MCF 10A (cell line): ENCODE measurements at regions not wholly inside any gene's neighbourhood (a gene's known extent, or its start where the extent isn't known, plus 50 kb on each side); places are given as distances from the start of the nearest gene placed in this dataset.

ENCODE experiments used
- BruUV-seq: library from RNA; stranded (reverse); fragments of 400-500 nt; replicated peaks from 2 replicates; lab custom pipeline; 2021; lab: Mats Ljungman, UMichigan
- CTCF ChIA-PET: fragments of 300-600 bp; sonication (Branson Sonifier 250); formaldehyde crosslinking; extraction: SDS; loops from one replicate; lab custom pipeline; 2021; ENCODE audit warnings: antibody characterized with exemption, inconsistent platforms; lab: Yijun Ruan, JAX
- POLR2A ChIA-PET: fragments of 300-600, 350-650 bp; sonication (Branson Sonifier 250); formaldehyde crosslinking; extraction: SDS; loops from one replicate; lab custom pipeline; 2020; ENCODE audit warnings: antibody characterized with exemption, inconsistent platforms; lab: Yijun Ruan, JAX
- DNase-seq: peaks from one replicate; pipeline ENCODE4 v3.0.0-alpha.2; 2018; ENCODE audit not compliant: unreplicated experiment
- H3K27ac Mint-ChIP-seq: one replicate; pipeline ENCODE4 v1.8.0; 2022; ENCODE audit warnings: mild to moderate bottlenecking, low read depth, mixed read lengths; ENCODE audit not compliant: unreplicated experiment
- H3K27me3 Mint-ChIP-seq: one replicate; pipeline ENCODE4 v1.8.0; 2022; ENCODE audit warnings: mixed read lengths; ENCODE audit not compliant: insufficient read depth, unreplicated experiment
- H3K36me3 Mint-ChIP-seq: one replicate; pipeline ENCODE4 v1.8.0; 2022; ENCODE audit warnings: mild to moderate bottlenecking, moderate library complexity, mixed read lengths; ENCODE audit not compliant: insufficient read depth, unreplicated experiment
- H3K4me1 Mint-ChIP-seq: one replicate; pipeline ENCODE4 v1.8.0; 2022; ENCODE audit warnings: mixed read lengths; ENCODE audit not compliant: insufficient read depth, unreplicated experiment
- H3K4me3 Mint-ChIP-seq: one replicate; pipeline ENCODE4 v1.8.0; 2022; ENCODE audit warnings: mild to moderate bottlenecking, moderate library complexity, mixed read lengths; ENCODE audit not compliant: unreplicated experiment
- H3K9me3 Mint-ChIP-seq: one replicate; pipeline ENCODE4 v1.8.0; 2022; ENCODE audit warnings: mixed read lengths; ENCODE audit not compliant: unreplicated experiment
- intact Hi-C: fragments of 100-400 bp; cut with micrococcal nuclease; formaldehyde crosslinking; loops from 2 replicates; pipeline ENCODE4 v1.14.1; 2022
- TF ChIP-seq, protein P1 (sequence below): fragments of 200-600 bp; IDR thresholded peaks from one replicate; pipeline ENCODE4 v1.8.0; 2022; ENCODE audit warnings: antibody characterized with exemption, mild to moderate bottlenecking; ENCODE audit not compliant: unreplicated experiment

DNA sequence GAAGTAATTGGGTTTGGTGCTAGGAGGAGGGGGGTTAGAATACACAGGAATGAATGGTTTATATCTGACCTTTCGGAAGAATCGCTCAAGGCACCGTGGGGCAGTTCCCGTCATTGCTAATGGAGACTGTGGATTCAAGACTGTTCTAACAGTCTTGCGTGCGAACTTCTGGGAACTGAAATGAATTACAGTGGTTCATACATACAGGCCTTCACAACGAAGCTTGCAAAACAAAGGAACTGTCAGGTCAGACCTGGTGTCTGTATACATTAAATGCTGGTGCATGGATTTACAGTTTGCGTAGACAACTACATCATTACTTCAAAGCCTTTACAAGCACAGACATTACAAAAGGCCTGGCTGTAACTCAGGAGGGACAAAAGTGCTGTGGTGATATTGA, 983.9 kb downstream of the CDH11 start:
- BruUV-seq: no TSS peak
- Mint-ChIP-seq H3K27ac (no peak overlapping the region), H3K9me3 (no peaks in the 10 kb centered on the region), H3K4me3 (no peak overlapping the region), H3K27me3 (no peaks in the 10 kb centered on the region), H3K36me3 (no peaks in the 10 kb centered on the region), H3K4me1 (no peaks in the 10 kb centered on the region)
- no peak for DNase-seq
- ChIA-PET POLR2A (no interaction called here), CTCF (no interaction called here)
- intact Hi-C loops: no loop called here
- TF ChIP-seq, protein P1, sequence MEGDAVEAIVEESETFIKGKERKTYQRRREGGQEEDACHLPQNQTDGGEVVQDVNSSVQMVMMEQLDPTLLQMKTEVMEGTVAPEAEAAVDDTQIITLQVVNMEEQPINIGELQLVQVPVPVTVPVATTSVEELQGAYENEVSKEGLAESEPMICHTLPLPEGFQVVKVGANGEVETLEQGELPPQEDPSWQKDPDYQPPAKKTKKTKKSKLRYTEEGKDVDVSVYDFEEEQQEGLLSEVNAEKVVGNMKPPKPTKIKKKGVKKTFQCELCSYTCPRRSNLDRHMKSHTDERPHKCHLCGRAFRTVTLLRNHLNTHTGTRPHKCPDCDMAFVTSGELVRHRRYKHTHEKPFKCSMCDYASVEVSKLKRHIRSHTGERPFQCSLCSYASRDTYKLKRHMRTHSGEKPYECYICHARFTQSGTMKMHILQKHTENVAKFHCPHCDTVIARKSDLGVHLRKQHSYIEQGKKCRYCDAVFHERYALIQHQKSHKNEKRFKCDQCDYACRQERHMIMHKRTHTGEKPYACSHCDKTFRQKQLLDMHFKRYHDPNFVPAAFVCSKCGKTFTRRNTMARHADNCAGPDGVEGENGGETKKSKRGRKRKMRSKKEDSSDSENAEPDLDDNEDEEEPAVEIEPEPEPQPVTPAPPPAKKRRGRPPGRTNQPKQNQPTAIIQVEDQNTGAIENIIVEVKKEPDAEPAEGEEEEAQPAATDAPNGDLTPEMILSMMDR: no peak

- BruUV-seq: no TSS peak
- TF ChIP-seq, protein P1: no peak
- H3K4me3 Mint-ChIP-seq: no peak overlapping the region
- H3K9me3 Mint-ChIP-seq: no peaks in the 10 kb centered on the region
- ChIA-PET CTCF (no interaction called here), POLR2A (no interaction called here)
- no peak for DNase-seq
- H3K4me1 Mint-ChIP-seq: no peaks in the 10 kb centered on the region
- no peaks in the 10 kb centered on the region for H3K27me3 Mint-ChIP-seq
- no peak overlapping the region for H3K27ac Mint-ChIP-seq
- intact Hi-C loops: no loop called here
- no peaks in the 10 kb centered on the region for H3K36me3 Mint-ChIP-seq
These were observed 985.1 kb downstream of the CDH11 start for GRCh38 chr16:64136743-64137142.

DNA sequence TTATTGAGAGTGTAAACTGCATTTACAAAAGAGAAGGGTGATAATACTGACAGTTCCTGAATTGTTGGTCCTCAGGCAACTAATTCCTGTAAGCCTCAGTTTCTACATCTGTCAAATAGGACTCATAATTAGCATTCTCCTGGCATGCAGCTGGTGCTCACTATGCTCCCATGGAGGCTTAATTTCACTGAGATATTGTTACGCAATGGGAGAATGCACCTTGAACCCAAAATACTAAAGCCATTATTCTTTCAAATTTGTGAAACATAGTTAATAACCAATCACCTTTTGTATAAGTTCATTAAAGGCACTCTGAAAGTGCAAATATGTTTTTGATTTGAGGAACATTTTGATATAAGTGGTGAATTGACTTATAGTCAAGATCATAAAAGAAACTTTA, 985.5 kb downstream of the CDH11 start:
- no peak overlapping the region for H3K4me3 Mint-ChIP-seq
- CTCF ChIA-PET: no interaction called here
- intact Hi-C loops: no loop called here
- POLR2A ChIA-PET: no interaction called here
- TF ChIP-seq, protein P1: no peak
- no peaks in the 10 kb centered on the region for H3K9me3 Mint-ChIP-seq
- no TSS peak for BruUV-seq
- H3K27me3 Mint-ChIP-seq: no peaks in the 10 kb centered on the region
- no peaks in the 10 kb centered on the region for H3K36me3 Mint-ChIP-seq
- DNase-seq: no peak
- H3K27ac Mint-ChIP-seq: no peak overlapping the region
- no peaks in the 10 kb centered on the region for H3K4me1 Mint-ChIP-seq

GRCh38 chr16:64133366-64133765, 988.5 kb downstream of the CDH11 start:
- ChIA-PET CTCF (interaction anchor here (0.6 kb wide), 1 partner anchor 772 kb away, joined by 7 read pairs; no protein-coding TSS in a partner anchor), POLR2A (no interaction called here)
- Mint-ChIP-seq H3K9me3 (no peaks in the 10 kb centered on the region), H3K36me3 (no peaks in the 10 kb centered on the region), H3K4me3 (no peak overlapping the region), H3K27ac (no peak overlapping the region), H3K27me3 (no peaks in the 10 kb centered on the region), H3K4me1 (no peaks in the 10 kb centered on the region)
- DNase-seq: no peak
- intact Hi-C loops: no loop called here
- no TSS peak for BruUV-seq
- TF ChIP-seq, protein P1: no peak
